Islet of Langerhans (tissue), 1 donor: ENCODE measurements at regions not wholly inside any gene's neighbourhood (a gene's known extent, or its start where the extent isn't known, plus 50 kb on each side); places are given as distances from the start of the nearest gene placed in this dataset.

ENCODE experiments used
- FAIRE-seq: peaks from one replicate; lab custom pipeline; 2011; peaks lifted over from hg19 to GRCh38; lab: Jason Lieb, UNC

GRCh38 chr1:56220021-56220420 is 359.3 kb downstream of the PLPP3 start:
- no peak for FAIRE-seq

- FAIRE-seq: no peak
Measured at GRCh38 chr1:56218023-56218422, 361.3 kb downstream of the PLPP3 start.

- no peak for FAIRE-seq
Measured at GRCh38 chr1:56216218-56216617, 363.1 kb downstream of the PLPP3 start.

- FAIRE-seq: no peak
Measured at GRCh38 chr1:56215771-56216170, 363.6 kb downstream of the PLPP3 start.

GRCh38 chr1:56215086-56215485 is 364.3 kb downstream of the PLPP3 start:
- no peak for FAIRE-seq

- FAIRE-seq: no peak
Measured at GRCh38 chr1:56213068-56213467, 366.3 kb downstream of the PLPP3 start.

- FAIRE-seq: no peak
Measured at GRCh38 chr1:56212143-56212542, 367.2 kb downstream of the PLPP3 start.

GRCh38 chr1:56206391-56206790 is 373.0 kb downstream of the PLPP3 start:
- no peak for FAIRE-seq

- no peak for FAIRE-seq
Measured at GRCh38 chr1:56204206-56204605, 375.2 kb downstream of the PLPP3 start.

- no peak for FAIRE-seq
Measured at GRCh38 chr1:56202796-56203492, 376.4 kb downstream of the PLPP3 start.

GRCh38 chr1:56202186-56202585 is 377.2 kb downstream of the PLPP3 start:
- FAIRE-seq: no peak

- FAIRE-seq: no peak
Measured at GRCh38 chr1:56200896-56201295, 378.5 kb downstream of the PLPP3 start.

GRCh38 chr1:56200442-56200841 is 378.9 kb downstream of the PLPP3 start:
- no peak for FAIRE-seq

GRCh38 chr1:56199956-56200355 is 379.4 kb downstream of the PLPP3 start:
- no peak for FAIRE-seq

- FAIRE-seq: no peak
Measured at GRCh38 chr1:56199061-56199460, 380.3 kb downstream of the PLPP3 start.

- no peak for FAIRE-seq
Measured at GRCh38 chr1:56197946-56198345, 381.4 kb downstream of the PLPP3 start.

GRCh38 chr1:56196839-56197238 is 382.5 kb downstream of the PLPP3 start:
- no peak for FAIRE-seq

GRCh38 chr1:56194701-56195300 is 384.6 kb downstream of the PLPP3 start:
- no peak for FAIRE-seq

GRCh38 chr1:56193656-56194055 is 385.7 kb downstream of the PLPP3 start:
- no peak for FAIRE-seq

GRCh38 chr1:56191369-56191768 is 388.0 kb downstream of the PLPP3 start:
- FAIRE-seq: no peak

GRCh38 chr1:56190806-56191365 is 388.5 kb downstream of the PLPP3 start:
- no peak for FAIRE-seq

GRCh38 chr1:56189946-56190805 is 389.2 kb downstream of the PLPP3 start:
- FAIRE-seq: no peak

GRCh38 chr1:56189454-56189853 is 389.9 kb downstream of the PLPP3 start:
- no peak for FAIRE-seq
